Endothelial cell of hepatic sinusoid (primary cell): ENCODE measurements at regions not wholly inside any gene's neighbourhood (a gene's known extent, or its start where the extent isn't known, plus 50 kb on each side); places are given as distances from the start of the nearest gene placed in this dataset.

Experiments used
- in situ Hi-C: cut with HindIII; loops from 2 replicates; pipeline ENCODE4 v1.10.0; 2017; ENCODE audit warnings: low sequenced_read_pairs

- in situ Hi-C loops: loop anchor here (5.0 kb wide), 1 partner anchor 287 kb away; no protein-coding TSS in a partner anchor
Measured at GRCh38 chr22:27689664-27690063, 111.9 kb downstream of the MN1 start.

- in situ Hi-C loops: no loop called here
Measured at GRCh38 chr22:27690599-27690998, 111.0 kb downstream of the MN1 start.

- in situ Hi-C loops: no loop called here
Measured at GRCh38 chr22:27692243-27692642, 109.3 kb downstream of the MN1 start.

- in situ Hi-C loops: no loop called here
Measured at GRCh38 chr22:27695925-27696324, 105.6 kb downstream of the MN1 start.

- in situ Hi-C loops: no loop called here
Measured at GRCh38 chr22:27697888-27698287, 103.7 kb downstream of the MN1 start.
